ENCODE measurements at regions not wholly inside any gene's neighbourhood (a gene's known extent, or its start where the extent isn't known, plus 50 kb on each side); places are given as distances from the start of the nearest gene placed in this dataset.

DNA sequence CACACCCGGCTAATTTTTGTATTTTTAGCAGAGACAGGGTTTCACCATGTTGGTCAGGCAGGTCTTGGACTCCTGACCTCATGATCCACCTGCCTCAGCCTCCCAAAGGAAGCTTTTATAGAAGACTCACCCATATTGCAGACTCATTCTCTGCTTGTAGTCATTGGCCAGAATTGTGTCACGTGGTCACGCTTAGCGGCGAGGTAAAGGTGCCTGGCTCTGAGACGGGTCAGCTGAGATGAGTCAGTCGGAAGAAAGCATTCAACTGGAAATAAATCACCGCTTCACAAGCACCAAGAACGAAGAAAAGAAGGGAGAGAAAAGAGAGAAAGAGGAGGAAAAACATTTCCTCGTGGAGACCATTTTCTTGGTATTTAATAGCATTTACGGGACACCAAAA, 218.8 kb upstream of the NOCT start:
- ATAC-seq (ENCODE audit: insufficient read depth, low FRiP score) (no peak), DNase-seq (no peak)
- WGBS, 2 donors = 95 to 96% methylated on average over 11 of the region's 11 CpGs
- H3K27me3 ChIP-seq (ENCODE audit: control insufficient read depth in 3 of 3, insufficient read depth in 3 of 3, low read length in 2 of 3) = no peaks in the 10 kb centered on the region
- H3K9me3 ChIP-seq (ENCODE audit: control insufficient read depth in 4 of 4, insufficient read depth in 3 of 4, low read length in 3 of 4) = no peaks in the 10 kb centered on the region
- H3K4me1 ChIP-seq (ENCODE audit: control insufficient read depth in 5 of 5, insufficient read depth in 5 of 5, low read length in 5 of 5) = peaks cover 0 to 8% (median 0%) of the 10 kb centered on the region in 5 donors
- no peak overlapping the region for H3K27ac ChIP-seq (ENCODE audit: low read depth in 1 of 2, low read length in 1 of 2)
- no peaks in the 10 kb centered on the region for H3K36me3 ChIP-seq (ENCODE audit: control insufficient read depth in 4 of 4, insufficient read depth in 4 of 4, low read length in 4 of 4)
- H3K4me3 ChIP-seq = no peak overlapping the region
- TF ChIP-seq, protein P1, sequence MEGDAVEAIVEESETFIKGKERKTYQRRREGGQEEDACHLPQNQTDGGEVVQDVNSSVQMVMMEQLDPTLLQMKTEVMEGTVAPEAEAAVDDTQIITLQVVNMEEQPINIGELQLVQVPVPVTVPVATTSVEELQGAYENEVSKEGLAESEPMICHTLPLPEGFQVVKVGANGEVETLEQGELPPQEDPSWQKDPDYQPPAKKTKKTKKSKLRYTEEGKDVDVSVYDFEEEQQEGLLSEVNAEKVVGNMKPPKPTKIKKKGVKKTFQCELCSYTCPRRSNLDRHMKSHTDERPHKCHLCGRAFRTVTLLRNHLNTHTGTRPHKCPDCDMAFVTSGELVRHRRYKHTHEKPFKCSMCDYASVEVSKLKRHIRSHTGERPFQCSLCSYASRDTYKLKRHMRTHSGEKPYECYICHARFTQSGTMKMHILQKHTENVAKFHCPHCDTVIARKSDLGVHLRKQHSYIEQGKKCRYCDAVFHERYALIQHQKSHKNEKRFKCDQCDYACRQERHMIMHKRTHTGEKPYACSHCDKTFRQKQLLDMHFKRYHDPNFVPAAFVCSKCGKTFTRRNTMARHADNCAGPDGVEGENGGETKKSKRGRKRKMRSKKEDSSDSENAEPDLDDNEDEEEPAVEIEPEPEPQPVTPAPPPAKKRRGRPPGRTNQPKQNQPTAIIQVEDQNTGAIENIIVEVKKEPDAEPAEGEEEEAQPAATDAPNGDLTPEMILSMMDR (IDR thresholded peaks at IDR 0.05; ENCODE audit: control extremely low read depth, extremely low read depth) = no peak
- no peak overlapping the region for H3K9ac ChIP-seq (ENCODE audit: insufficient read depth in 1 of 2, low read length in 2 of 2)

DNA sequence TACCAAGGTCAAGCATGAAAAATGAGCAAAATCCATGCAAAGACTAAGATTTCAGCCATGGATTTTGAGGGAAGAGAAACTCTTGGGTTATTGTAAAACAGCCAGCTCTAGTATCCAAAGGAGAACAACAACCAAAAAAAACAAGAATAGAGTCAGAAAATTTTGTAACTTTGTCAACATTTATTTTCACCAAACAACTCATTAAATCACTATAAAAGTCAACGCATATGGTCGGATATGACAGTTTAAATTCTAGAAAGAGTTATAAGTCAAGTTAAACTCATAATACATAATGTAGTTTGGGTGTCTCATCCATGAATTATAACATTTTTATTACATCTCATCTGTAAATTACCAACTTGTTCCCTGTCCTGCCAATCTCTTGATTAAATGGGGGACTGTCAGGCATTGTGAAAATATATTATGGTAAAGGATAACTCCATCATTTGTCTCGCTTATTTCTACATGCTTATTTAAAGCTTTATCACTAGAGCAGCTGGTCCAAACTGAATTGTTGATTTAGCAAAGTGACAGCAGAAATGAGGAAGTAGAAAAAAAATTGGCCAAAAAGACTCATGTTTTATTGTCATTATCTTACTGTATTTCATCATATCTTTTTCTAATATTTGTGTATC, 224.8 kb upstream of the NOCT start:
- Histone ChIP-seq H3K27ac (ENCODE audit: low read depth in 1 of 2, low read length in 1 of 2) (no peak overlapping the region), H3K4me3 (no peak overlapping the region), H3K4me1 (ENCODE audit: control insufficient read depth in 5 of 5, insufficient read depth in 5 of 5, low read length in 5 of 5) (peaks cover 0 to 2% (median 0%) of the 10 kb centered on the region in 5 donors), H3K36me3 (ENCODE audit: control insufficient read depth in 4 of 4, insufficient read depth in 4 of 4, low read length in 4 of 4) (no peaks in the 10 kb centered on the region), H3K27me3 (ENCODE audit: control insufficient read depth in 3 of 3, insufficient read depth in 3 of 3, low read length in 2 of 3) (no peaks in the 10 kb centered on the region), H3K9ac (ENCODE audit: insufficient read depth in 1 of 2, low read length in 2 of 2) (no peak overlapping the region), H3K9me3 (ENCODE audit: control insufficient read depth in 4 of 4, insufficient read depth in 3 of 4, low read length in 3 of 4) (peaks cover 0 to under 1% (median 0%) of the 10 kb centered on the region in 4 donors)
- DNase-seq = no peak
- TF ChIP-seq, protein P1 (IDR thresholded peaks at IDR 0.05; ENCODE audit: control extremely low read depth, extremely low read depth) = no peak
- ATAC-seq (ENCODE audit: insufficient read depth, low FRiP score) = no peak
- WGBS, 2 donors = 76 to 79% methylated on average over 3 of the region's 3 CpGs

DNA sequence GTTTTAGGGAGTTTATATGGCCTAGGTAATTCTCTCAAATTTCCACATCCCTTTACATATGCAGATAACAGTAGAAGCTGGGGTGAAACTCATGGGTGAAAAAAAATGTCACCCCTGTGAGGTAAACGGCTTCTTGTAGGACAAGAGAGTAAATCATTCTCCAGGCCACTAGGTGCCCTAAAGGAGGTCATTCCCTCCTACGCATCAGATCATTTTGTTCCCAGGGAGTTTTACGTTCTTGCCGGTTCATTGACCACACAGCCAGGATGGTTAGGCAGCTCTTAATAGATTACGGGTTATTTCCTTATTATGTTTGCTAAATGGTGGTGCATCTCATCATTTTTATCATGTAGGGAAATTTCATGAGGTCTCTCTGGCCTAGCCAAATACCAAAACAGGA, 225.8 kb upstream of the NOCT start:
- no peaks in the 10 kb centered on the region for H3K27me3 ChIP-seq (ENCODE audit: control insufficient read depth in 3 of 3, insufficient read depth in 3 of 3, low read length in 2 of 3)
- H3K4me1 ChIP-seq (ENCODE audit: control insufficient read depth in 5 of 5, insufficient read depth in 5 of 5, low read length in 5 of 5) = peaks cover 0 to 2% (median 0%) of the 10 kb centered on the region in 5 donors
- H3K9ac ChIP-seq (ENCODE audit: insufficient read depth in 1 of 2, low read length in 2 of 2) = no peak overlapping the region
- no peaks in the 10 kb centered on the region for H3K36me3 ChIP-seq (ENCODE audit: control insufficient read depth in 4 of 4, insufficient read depth in 4 of 4, low read length in 4 of 4)
- peaks cover 0 to 3% (median 0%) of the 10 kb centered on the region in 4 donors for H3K9me3 ChIP-seq (ENCODE audit: control insufficient read depth in 4 of 4, insufficient read depth in 3 of 4, low read length in 3 of 4)
- H3K4me3 ChIP-seq = no peak overlapping the region
- 87 to 89% methylated on average over 5 of the region's 5 CpGs for WGBS, 2 donors
- ATAC-seq (ENCODE audit: insufficient read depth, low FRiP score) (no peak), DNase-seq (no peak)
- TF ChIP-seq, protein P1 (IDR thresholded peaks at IDR 0.05; ENCODE audit: control extremely low read depth, extremely low read depth) = no peak
- H3K27ac ChIP-seq (ENCODE audit: low read depth in 1 of 2, low read length in 1 of 2) = no peak overlapping the region

DNA sequence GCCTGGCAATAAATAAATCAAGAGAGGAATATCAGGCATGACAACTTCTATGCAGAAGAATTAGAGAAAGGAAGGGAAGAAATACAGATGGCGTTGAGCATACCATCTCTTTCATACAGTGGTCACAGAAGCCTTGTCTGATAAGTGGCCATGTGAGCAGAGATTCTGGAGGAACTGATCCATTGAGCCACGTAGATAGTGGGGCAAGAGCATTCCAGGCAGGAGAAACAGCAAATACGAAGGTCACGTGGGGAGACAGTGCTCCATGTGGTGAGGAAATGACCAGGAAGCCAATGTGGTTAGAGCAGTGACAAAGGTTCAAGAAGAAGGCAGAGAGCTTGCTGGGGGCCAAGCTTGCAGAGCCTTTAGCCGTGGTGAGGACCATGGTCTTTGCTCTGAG, 226.7 kb upstream of the NOCT start:
- DNase-seq (no peak), ATAC-seq (ENCODE audit: insufficient read depth, low FRiP score) (no peak)
- Histone ChIP-seq H3K9ac (ENCODE audit: insufficient read depth in 1 of 2, low read length in 2 of 2) (no peak overlapping the region), H3K27ac (ENCODE audit: low read depth in 1 of 2, low read length in 1 of 2) (no peak overlapping the region), H3K9me3 (ENCODE audit: control insufficient read depth in 4 of 4, insufficient read depth in 3 of 4, low read length in 3 of 4) (peaks cover 0 to 3% (median 0%) of the 10 kb centered on the region in 4 donors), H3K4me3 (no peak overlapping the region), H3K27me3 (ENCODE audit: control insufficient read depth in 3 of 3, insufficient read depth in 3 of 3, low read length in 2 of 3) (no peaks in the 10 kb centered on the region), H3K36me3 (ENCODE audit: control insufficient read depth in 4 of 4, insufficient read depth in 4 of 4, low read length in 4 of 4) (no peaks in the 10 kb centered on the region), H3K4me1 (ENCODE audit: control insufficient read depth in 5 of 5, insufficient read depth in 5 of 5, low read length in 5 of 5) (peaks cover 0 to 2% (median 0%) of the 10 kb centered on the region in 5 donors)
- 62 to 79% methylated on average over 5 of the region's 5 CpGs for WGBS, 2 donors
- TF ChIP-seq, protein P1 (IDR thresholded peaks at IDR 0.05; ENCODE audit: control extremely low read depth, extremely low read depth) = no peak
